Activated CD4-positive, alpha-beta T cell treated with anti-CD3 and anti-CD28 coated beads, Interleukin-2, amount 50 U/mL, for 48 hours (primary cell): ENCODE measurements at regions not wholly inside any gene's neighbourhood (a gene's known extent, or its start where the extent isn't known, plus 50 kb on each side); places are given as distances from the start of the nearest gene placed in this dataset.

ENCODE experiments used
- DNase-seq, 2 experiments: peaks; one replicate each; pipeline ENCODE4 v3.0.0-alpha.2; 2020

GRCh38 chr5:118257066-118257465 is 731.3 kb downstream of the DTWD2 start:
- DNase-seq: no peak

- no peak for DNase-seq
These were observed 734.9 kb downstream of the DTWD2 start for GRCh38 chr5:118253225-118254061.

DNA sequence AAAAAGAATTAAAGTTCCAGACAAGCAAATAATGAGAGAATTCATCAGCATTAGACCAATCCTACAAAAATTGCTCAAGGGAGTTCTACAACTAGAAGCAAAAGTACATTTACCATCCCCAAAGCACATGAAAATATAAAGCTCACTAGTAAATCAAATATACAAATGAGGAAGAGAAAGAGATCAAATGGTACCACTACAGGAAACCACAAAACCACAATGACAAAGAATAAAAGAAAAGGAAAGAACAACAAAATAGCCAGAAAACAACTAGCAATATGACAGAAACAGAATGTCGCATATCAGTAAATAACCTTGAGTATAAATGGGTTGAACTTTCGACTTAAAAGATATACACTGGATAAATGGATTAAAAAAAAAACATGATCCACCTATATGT is 739.0 kb downstream of the DTWD2 start:
- no peak for DNase-seq

- no peak for DNase-seq
These were observed 740.9 kb downstream of the DTWD2 start for GRCh38 chr5:118247458-118247857.

GRCh38 chr5:118243613-118244012 is 744.7 kb downstream of the DTWD2 start:
- DNase-seq: no peak

DNA sequence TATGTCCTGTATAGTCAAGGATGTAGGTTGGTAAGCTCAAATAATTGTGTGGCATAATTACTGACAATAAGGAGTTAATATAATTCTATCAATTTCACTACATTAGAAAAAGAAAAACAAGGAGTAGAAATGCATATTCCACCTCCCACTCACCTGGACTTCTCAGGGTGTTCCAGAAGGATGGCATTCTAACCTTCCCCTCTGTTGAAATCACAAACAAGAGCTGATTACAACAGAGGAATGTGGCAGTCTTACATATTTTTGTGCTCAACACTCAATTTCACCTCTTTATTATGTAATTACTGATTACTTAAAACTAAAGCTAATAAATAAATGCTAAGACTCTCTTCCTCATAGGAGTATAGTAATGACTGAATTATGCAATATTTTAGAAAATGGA is 745.3 kb downstream of the DTWD2 start:
- no peak for DNase-seq

GRCh38 chr5:118236108-118236849 is 752.1 kb downstream of the DTWD2 start:
- no peak for DNase-seq

GRCh38 chr5:118233606-118234005 is 754.7 kb downstream of the DTWD2 start:
- DNase-seq: no peak

DNA sequence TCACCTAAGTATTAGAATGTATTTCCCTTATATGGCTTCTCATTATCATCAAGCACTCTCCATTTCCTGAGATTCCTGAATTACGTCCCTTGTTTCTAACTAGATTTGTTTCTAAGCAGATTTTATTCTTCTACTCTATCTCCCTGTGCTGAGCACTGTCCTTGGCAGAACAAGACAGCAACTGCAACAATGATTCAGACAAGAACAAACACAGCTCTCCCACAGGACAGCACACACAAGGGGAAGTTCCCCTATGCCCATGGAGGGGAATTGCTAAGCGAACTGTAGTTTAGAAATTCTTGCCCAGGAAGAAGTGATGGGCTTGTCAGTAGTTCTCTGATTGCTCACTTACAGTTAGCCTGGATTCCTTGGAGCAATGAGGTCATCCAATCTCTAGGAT is 759.9 kb downstream of the DTWD2 start:
- DNase-seq: no peak

DNA sequence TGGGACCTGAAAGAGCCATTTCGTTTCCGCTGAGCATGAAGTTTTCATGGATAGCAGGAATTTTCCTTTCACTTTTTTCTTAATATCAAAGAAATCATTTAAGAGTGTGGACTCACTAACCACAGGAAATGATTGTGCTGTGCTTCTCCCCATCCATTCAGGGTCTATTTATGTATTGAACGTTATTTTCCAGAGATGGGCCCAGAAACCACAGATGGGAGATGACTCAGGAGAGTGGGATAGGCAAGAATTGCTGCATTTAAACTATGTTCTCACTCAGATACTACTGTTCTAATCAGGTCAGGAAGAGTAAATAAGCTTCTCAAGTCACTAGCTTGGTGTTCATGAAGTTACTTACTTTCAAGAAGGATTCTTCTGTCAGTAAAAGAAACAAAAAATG is 763.8 kb downstream of the DTWD2 start:
- DNase-seq: no peak

DNA sequence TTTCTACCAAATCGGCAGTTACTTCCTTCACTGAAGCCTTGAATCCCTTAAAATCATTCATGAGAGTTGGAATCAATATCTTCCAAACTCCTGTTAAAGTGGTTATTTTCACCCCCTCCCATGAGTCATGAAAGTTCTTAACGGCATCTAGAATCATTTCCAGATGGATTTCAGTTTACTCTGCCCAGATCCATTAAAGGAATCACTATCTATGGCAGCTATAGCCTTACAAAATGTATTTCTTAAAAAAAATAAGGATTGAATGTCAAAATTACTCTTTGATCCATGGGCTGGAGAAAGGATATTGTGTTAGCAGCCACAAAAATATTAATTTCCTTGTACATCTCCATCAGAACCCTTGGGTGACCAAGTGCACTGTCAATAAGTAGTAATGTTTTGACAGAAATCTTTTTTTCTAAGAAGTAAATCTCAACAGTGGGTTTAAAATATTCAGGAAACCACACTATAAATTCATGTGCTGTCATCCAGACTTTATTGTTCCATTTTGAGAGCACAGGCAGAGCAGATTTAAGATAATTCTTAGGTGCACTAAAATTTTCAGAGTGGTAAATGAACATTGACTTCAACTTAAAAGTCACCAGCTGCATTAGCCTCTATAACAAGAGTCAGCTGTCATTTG is 767.7 kb downstream of the DTWD2 start:
- DNase-seq: no peak

DNA sequence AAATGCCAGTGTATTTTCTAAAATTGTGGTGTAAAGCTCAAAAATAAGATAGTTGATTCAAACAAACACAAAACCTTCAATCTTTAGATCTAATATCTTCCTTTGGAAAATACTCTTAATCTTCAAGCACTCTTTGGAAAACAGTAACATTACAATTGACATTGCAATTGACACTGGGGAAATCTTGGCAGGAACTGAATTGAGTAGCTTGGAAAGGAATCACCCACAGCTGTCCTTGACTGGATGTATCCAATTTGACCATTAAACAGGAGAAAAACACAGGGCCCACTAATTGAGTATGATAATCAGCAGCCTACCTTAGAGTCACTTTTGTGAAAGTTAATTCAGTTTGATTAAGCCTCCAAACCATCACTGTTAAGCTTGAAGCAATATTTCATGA is 776.7 kb downstream of the DTWD2 start:
- DNase-seq: no peak

DNA sequence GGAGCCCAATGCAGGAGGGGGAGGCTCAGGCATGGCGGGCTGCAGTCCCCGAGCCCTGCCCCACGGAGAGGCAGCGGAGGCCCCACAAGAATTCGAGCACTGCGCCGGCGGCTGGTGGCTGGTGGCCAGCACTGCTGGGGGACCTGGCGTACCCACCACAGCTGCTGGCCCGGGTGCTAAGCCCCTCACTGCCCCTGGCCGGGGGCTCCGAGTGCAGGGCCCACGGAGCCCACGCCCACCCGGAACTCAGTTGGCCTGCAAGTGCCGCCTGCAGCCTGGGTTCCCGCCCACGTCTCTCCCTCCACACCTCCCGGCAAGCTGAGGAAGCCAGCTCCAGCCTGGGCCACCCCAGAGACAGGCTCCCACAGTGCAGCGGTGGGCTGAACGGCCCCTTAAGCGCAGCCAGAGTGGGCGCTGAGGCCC is 780.3 kb downstream of the DTWD2 start:
- no peak for DNase-seq

DNA sequence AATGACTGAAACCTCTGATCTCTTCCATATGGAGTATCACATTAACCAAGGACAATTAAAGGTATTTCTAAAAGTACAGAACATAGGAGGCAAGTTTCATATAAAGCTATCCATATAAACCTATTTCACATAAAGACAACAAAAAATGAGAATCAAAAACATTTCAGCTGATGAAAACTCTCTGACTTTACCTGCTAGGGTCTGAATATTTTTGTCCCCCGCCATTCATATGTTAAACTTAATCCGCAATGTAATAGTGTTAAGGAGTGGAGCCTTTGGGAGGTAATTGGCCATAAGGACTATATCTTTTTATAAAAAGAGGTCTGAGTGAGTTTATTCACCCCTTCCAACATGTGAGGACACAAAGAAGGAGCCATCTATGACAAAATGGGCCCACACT is 788.5 kb downstream of the DTWD2 start:
- no peak for DNase-seq

- no peak for DNase-seq
These were observed 792.1 kb downstream of the DTWD2 start for GRCh38 chr5:118196229-118196628.

DNA sequence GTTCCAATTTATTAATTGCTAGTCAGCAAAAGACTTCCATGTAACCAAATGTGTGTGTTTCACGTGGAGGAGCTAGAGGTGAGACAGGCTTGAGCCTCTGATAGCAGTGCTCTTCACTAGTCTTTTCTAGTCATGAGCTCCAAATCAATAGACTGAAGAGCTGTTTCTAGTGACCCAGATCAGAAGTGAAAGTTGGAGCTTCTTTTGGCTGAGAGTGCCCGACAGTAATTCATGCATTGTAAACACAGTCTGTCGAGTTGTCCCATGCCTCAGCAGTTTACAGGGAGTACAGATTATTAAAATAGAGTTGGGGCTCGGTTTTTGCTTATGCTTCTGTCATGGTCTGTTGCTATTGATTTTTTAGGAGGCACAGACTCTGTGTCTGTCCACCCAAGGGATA is 793.1 kb downstream of the DTWD2 start:
- DNase-seq: no peak

- DNase-seq: no peak
These were observed 795.0 kb downstream of the DTWD2 start for GRCh38 chr5:118193194-118193905.

- no peak for DNase-seq
These were observed 803.3 kb downstream of the DTWD2 start for GRCh38 chr5:118185018-118185417.

- no peak for DNase-seq
These were observed 812.2 kb downstream of the DTWD2 start for GRCh38 chr5:118176146-118176545.

- no peak for DNase-seq
These were observed 813.7 kb downstream of the DTWD2 start for GRCh38 chr5:118174671-118175070.

DNA sequence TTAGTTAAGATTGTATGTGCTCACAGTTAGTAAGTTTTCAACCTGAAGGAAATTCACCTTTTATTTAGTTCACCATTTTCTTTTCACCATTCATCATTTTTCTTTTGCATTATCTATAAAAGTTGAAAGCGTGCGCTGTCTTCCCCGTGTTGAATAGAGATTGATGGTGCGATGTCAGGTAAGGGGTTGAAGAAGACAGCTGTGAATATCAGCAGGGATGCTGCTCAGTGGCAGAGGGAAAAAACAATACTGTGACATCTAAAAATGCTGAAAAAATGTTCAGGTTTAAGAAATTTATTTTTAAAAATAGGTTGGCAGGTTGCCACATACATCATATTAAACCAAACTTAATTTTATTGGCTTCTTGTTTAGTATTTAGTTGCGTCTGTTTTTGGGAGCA is 815.0 kb downstream of the DTWD2 start:
- no peak for DNase-seq

DNA sequence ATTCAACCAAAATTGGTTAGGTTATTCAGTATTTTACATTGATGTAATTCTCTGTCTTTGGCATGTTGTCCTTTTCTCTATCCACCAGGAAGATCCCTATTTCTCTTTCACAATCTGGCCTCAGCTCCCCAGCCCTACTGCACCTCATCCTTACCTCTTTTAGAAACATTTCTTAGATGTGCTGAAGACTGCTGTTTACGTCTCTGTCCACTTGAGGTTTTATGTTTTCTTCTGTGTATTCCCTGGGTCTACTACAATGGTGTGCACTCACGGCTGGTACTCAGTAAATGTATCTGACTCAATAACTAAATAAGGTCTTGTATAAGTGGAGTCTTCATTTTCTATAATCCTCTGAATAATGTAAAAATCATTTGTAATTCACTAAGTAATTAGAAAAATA is 822.7 kb downstream of the DTWD2 start:
- no peak for DNase-seq

GRCh38 chr5:118156181-118156580 is 832.2 kb downstream of the DTWD2 start:
- DNase-seq: no peak
